Uterus (tissue), 3 donors: ENCODE measurements at regions not wholly inside any gene's neighbourhood (a gene's known extent, or its start where the extent isn't known, plus 50 kb on each side); places are given as distances from the start of the nearest gene placed in this dataset.

Experiments used
- DNase-seq, 2 donors: peaks; one replicate each; pipeline ENCODE4 v3.0.0-alpha.2; 2019 to 2020
- H3K27ac ChIP-seq, 2 donors: fragments of 200-600 bp; sonication (generic); 1 replicate in 1 of 2; 2 replicates in 1 of 2; pipeline ENCODE4 v1.5.1; 2016 to 2018
- H3K27me3 ChIP-seq, 2 donors: fragments of 200-600 bp; sonication (generic); one replicate each; pipeline ENCODE4 v1.5.1; 2018 to 2019; ENCODE audit warnings: control low read depth in 1 of 2
- H3K36me3 ChIP-seq, 2 donors: fragments of 200-600 bp; sonication (generic); one replicate each; pipeline ENCODE4 v1.5.1; 2019; ENCODE audit warnings: control low read depth in 1 of 2
- H3K4me1 ChIP-seq, 2 donors: fragments of 200-600 bp; sonication (generic); one replicate each; pipeline ENCODE4 v1.5.1; 2018 to 2019; ENCODE audit warnings: control low read depth in 1 of 2
- H3K4me3 ChIP-seq, 2 donors: fragments of 200-600 bp; sonication (generic); 1 replicate in 1 of 2; 2 replicates in 1 of 2; pipeline ENCODE4 v1.5.1; 2018 to 2019; ENCODE audit warnings: mild to moderate bottlenecking in 1 of 2
- H3K9me3 ChIP-seq, 2 donors: fragments of 200-600 bp; sonication (generic); one replicate each; pipeline ENCODE4 v1.5.1; 2019; ENCODE audit warnings: control low read depth in 1 of 2
- CTCF ChIP-seq, 4 experiments: fragments of 200-600 bp in 2 of 4; fragments of 450-650 bp in 2 of 4; sonication (generic) in 2 of 4; IDR thresholded peaks; one replicate each; pipeline ENCODE4 v1.5.1; 2016 to 2019; ENCODE audit warnings: antibody characterized with exemption in 4 of 4, mild to moderate bottlenecking in 2 of 4, moderate library complexity in 1 of 4
- POLR2A ChIP-seq, 2 donors: fragments of 450-650 bp; IDR thresholded peaks; one replicate each; pipeline ENCODE4 v1.6.1; 2016; ENCODE audit warnings: antibody characterized with exemption in 2 of 2, mild to moderate bottlenecking in 1 of 2, moderate library complexity in 1 of 2
- intact Hi-C: fragments of 100-400 bp; cut with DNase I; formaldehyde crosslinking; loops from one replicate; pipeline ENCODE4 v1.15.1; 2023; ENCODE audit warnings: low total_unique reads
- donor health status: DM: yes; HTN: yes; CAD: no.

- no peak overlapping the region for H3K27ac ChIP-seq
- H3K27me3 ChIP-seq = no peaks in the 10 kb centered on the region
- TF ChIP-seq CTCF (IDR thresholded peaks at IDR 0.05) = no peak
- TF ChIP-seq POLR2A (IDR thresholded peaks at IDR 0.05) = no peak
- intact Hi-C loops = no loop called here
- no peaks in the 10 kb centered on the region for H3K9me3 ChIP-seq
- no peaks in the 10 kb centered on the region for H3K36me3 ChIP-seq
- no peak for DNase-seq
- no peaks in the 10 kb centered on the region for H3K4me1 ChIP-seq
- no peak overlapping the region for H3K4me3 ChIP-seq
These were observed 128.7 kb upstream of the USP38 start for GRCh38 chr4:143055997-143056396.

GRCh38 chr4:143071351-143071750 is 113.4 kb upstream of the USP38 start:
- Histone ChIP-seq H3K4me1 (no peaks in the 10 kb centered on the region), H3K27ac (no peak overlapping the region), H3K4me3 (no peak overlapping the region), H3K36me3 (no peaks in the 10 kb centered on the region), H3K27me3 (no peaks in the 10 kb centered on the region), H3K9me3 (no peaks in the 10 kb centered on the region)
- intact Hi-C loops = no loop called here
- no peak for DNase-seq
- TF ChIP-seq POLR2A (IDR thresholded peaks at IDR 0.05) (no peak), CTCF (IDR thresholded peaks at IDR 0.05) (no peak)

GRCh38 chr4:143076723-143077122 is 108.0 kb upstream of the USP38 start:
- intact Hi-C loops = no loop called here

GRCh38 chr4:143082701-143083100 is 102.0 kb upstream of the USP38 start:
- Histone ChIP-seq H3K9me3 (no peaks in the 10 kb centered on the region), H3K36me3 (no peaks in the 10 kb centered on the region), H3K4me3 (no peak overlapping the region), H3K27ac (no peak overlapping the region), H3K27me3 (no peaks in the 10 kb centered on the region), H3K4me1 (no peaks in the 10 kb centered on the region)
- intact Hi-C loops = no loop called here
- no peak for DNase-seq
- TF ChIP-seq CTCF (IDR thresholded peaks at IDR 0.05) = no peak
- no peak for TF ChIP-seq POLR2A (IDR thresholded peaks at IDR 0.05)

More at GRCh38 chr4:143076723-143077122, 108.0 kb upstream of the USP38 start:
- no peaks in the 10 kb centered on the region for H3K9me3 ChIP-seq
- no peaks in the 10 kb centered on the region for H3K4me1 ChIP-seq
- H3K27me3 ChIP-seq = no peaks in the 10 kb centered on the region
- no peak overlapping the region for H3K27ac ChIP-seq
- DNase-seq = no peak
- H3K4me3 ChIP-seq = no peak overlapping the region
- H3K36me3 ChIP-seq = no peaks in the 10 kb centered on the region
- TF ChIP-seq CTCF (IDR thresholded peaks at IDR 0.05) = no peak
- TF ChIP-seq POLR2A (IDR thresholded peaks at IDR 0.05) = no peak

- H3K9me3 ChIP-seq = no peaks in the 10 kb centered on the region
- no peak for DNase-seq
- H3K4me1 ChIP-seq = no peaks in the 10 kb centered on the region
- intact Hi-C loops = no loop called here
- H3K27ac ChIP-seq = no peak overlapping the region
- H3K4me3 ChIP-seq = no peak overlapping the region
- H3K27me3 ChIP-seq = no peaks in the 10 kb centered on the region
- H3K36me3 ChIP-seq = no peaks in the 10 kb centered on the region
- no peak for TF ChIP-seq POLR2A (IDR thresholded peaks at IDR 0.05)
- no peak for TF ChIP-seq CTCF (IDR thresholded peaks at IDR 0.05)
These were observed 100.8 kb upstream of the USP38 start for GRCh38 chr4:143083756-143084472.
